ENCODE measurements at regions not wholly inside any gene's neighbourhood (a gene's known extent, or its start where the extent isn't known, plus 50 kb on each side); places are given as distances from the start of the nearest gene placed in this dataset.

DNA sequence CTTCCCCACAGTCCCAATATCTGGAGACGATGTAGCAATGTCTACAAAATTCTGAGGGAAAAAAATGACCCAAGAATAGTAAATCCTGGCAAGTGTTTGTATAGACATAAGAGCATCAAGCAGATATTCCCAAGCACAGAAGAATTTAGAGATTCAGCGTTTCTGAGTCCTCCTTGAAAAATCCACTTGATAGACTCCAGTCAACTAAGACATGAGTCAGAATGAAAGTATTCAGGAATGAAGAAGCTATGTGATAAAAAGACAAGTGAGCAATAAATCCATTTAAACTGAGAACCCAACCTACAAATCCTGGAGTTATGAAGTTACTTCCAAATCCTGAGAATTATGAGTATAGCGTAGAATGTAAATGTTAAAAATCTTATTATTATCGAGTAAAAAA lies 86.1 kb upstream of the NPY start:
- no peaks in the 10 kb centered on the region for H3K4me1 Mint-ChIP-seq

DNA sequence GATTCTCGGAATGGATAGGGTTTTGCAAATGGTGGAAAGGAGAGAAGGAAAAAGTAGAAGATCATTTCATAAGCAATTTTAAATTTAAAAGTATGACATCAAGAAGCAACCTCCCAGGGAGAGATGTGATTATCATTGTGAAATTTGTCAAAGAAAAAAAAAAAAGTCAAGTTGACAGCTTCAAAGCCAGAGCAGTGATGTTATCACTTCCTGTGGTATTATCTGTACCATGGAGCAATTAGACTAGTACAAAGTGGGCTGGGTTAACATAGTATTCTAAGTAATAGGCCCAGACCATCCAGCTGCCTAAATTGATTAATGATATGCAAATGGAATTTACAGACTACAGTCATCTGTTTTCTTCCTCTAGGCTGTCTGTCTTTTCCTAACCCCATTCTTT lies 84.0 kb upstream of the NPY start:
- H3K36me3 Mint-ChIP-seq = no peaks in the 10 kb centered on the region
- DNase-seq (ENCODE audit: low spot score in 2 of 2) (no peak), ATAC-seq (no peak)
- H3K4me3 Mint-ChIP-seq = no peak overlapping the region
- no peaks in the 10 kb centered on the region for H3K9me3 Mint-ChIP-seq
- H3K27ac Mint-ChIP-seq = no peak overlapping the region
- no peaks in the 10 kb centered on the region for H3K4me1 Mint-ChIP-seq

More for the DNA sequence above, 86.1 kb upstream of the NPY start:
- Mint-ChIP-seq H3K27ac (no peak overlapping the region), H3K4me3 (no peak overlapping the region), H3K9me3 (no peaks in the 10 kb centered on the region), H3K36me3 (no peaks in the 10 kb centered on the region)
- no peak for ATAC-seq
- DNase-seq (ENCODE audit: low spot score in 2 of 2) = no peak

DNA sequence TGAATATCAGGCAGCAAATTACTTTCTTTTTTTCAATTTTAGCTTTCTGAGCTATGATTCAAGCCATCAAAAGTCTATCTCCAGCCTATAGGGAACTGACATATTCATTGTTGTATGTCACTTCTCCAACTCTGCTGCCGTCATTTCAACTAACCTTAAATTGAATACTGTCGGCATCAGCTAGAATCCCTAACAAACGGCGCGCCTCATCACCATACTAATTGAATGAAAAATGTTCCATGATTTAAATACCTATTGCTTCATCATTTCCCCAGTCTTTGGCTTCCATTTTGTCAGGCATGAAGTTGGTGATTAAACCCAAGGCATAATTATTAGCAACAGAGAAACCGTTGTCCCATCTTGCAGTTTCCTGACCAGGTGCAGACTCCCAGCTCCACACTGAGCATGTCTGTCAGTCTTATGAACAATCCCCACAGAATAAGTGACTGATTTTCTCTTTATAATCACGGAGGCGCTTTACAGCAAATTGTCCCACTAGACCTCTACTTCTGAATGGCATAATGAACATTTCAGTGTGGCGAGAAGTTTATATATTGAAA lies 83.5 kb upstream of the NPY start:
- H3K27ac Mint-ChIP-seq = no peak overlapping the region
- no peak overlapping the region for H3K4me3 Mint-ChIP-seq
- no peaks in the 10 kb centered on the region for H3K9me3 Mint-ChIP-seq
- H3K4me1 Mint-ChIP-seq = no peaks in the 10 kb centered on the region
- no peak for DNase-seq (ENCODE audit: low spot score in 2 of 2)
- no peaks in the 10 kb centered on the region for H3K36me3 Mint-ChIP-seq
- no peak for ATAC-seq

DNA sequence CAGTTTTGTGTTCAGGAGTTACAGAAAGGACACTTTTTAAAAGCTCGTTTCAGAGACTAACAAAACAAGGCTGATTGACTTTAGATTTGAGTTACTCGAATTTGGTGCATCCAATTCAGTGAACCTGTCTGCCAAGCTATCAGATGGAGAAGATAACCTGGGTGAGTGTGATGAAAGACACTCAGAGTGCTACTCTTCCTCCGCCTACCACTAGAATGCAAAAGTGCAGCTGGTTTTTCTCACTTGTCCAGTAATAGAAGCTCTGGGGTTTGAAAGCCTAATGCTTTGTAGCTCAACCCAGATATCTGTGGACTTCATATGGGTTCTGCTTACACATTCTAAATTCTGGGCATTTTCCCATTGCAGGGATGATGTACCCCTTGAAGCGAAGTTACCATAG lies 82.8 kb upstream of the NPY start:
- Mint-ChIP-seq H3K27ac (no peak overlapping the region), H3K36me3 (no peaks in the 10 kb centered on the region), H3K4me1 (no peaks in the 10 kb centered on the region)

DNA sequence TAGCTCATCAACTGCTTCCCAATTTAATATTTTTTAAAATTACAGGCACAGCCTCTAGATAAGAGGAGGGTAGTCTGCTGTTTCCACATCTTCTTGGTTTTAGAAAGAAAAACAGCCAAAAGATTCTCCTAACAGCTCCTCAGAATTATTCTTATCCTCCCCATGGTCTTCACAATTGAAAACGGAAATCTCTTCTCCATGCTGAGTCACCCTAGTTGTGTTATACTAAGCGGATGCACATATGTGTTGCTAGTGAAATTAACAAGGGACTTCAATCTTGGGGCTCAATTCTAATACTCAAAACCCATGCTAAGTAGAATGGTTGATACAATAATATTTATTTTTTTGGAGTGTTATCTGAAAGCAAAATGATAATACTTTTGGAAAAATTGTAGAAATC lies 71.9 kb upstream of the NPY start:
- no peaks in the 10 kb centered on the region for H3K4me1 Mint-ChIP-seq
- ATAC-seq (no peak), DNase-seq (ENCODE audit: low spot score in 2 of 2) (no peak)
- no peak overlapping the region for H3K27ac Mint-ChIP-seq
- no peak overlapping the region for H3K4me3 Mint-ChIP-seq
- no peaks in the 10 kb centered on the region for H3K9me3 Mint-ChIP-seq
- no peaks in the 10 kb centered on the region for H3K36me3 Mint-ChIP-seq

More for the DNA sequence above, 82.8 kb upstream of the NPY start:
- DNase-seq (ENCODE audit: low spot score in 2 of 2) = no peak
- Mint-ChIP-seq H3K4me3 (no peak overlapping the region), H3K9me3 (no peaks in the 10 kb centered on the region)
- ATAC-seq = no peak

DNA sequence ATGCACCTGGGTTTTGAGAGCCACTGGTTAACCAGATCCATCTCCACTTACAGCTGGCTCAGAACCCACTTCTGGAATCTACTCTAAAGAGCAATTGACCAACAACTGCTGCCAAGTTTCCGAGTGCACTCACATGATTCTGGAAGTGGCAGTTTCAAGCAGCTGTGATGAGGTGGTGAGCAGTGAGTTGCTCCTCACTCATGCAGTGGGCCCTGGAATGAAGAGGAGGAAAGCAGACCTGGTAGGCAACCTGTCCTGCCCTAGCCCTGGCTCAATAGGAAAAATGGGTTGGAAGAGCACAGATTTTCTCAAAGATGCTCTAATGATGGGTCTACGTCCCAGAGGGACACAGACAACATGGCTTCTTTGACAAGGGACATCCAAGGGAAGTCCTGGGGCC lies 70.7 kb upstream of the NPY start:
- H3K9me3 Mint-ChIP-seq = no peaks in the 10 kb centered on the region
- no peak for DNase-seq (ENCODE audit: low spot score in 2 of 2)
- no peak overlapping the region for H3K4me3 Mint-ChIP-seq
- H3K4me1 Mint-ChIP-seq = no peaks in the 10 kb centered on the region
- H3K27ac Mint-ChIP-seq = no peak overlapping the region
- no peaks in the 10 kb centered on the region for H3K36me3 Mint-ChIP-seq
- no peak for ATAC-seq

DNA sequence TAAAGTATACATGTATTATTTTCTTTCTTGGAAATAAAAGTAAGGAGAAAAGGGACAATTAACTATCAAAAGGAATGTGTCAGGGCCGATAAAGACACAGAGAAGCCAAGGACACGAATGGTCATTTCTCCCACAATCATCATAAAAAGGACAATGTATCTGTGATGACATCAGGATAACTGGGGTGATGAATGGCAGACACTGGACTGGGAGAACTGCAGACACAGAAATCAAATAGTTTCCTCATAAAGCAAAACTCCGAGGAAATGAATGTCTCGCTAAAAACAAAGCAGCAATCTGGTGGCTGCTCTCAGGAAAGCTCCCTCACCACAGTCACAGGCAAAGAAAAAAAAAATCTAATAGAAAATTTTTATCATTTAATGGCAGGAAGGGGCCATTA lies 69.3 kb upstream of the NPY start:
- ATAC-seq (no peak), DNase-seq (ENCODE audit: low spot score in 2 of 2) (no peak)
- Mint-ChIP-seq H3K4me1 (no peaks in the 10 kb centered on the region), H3K27ac (no peak overlapping the region), H3K36me3 (no peaks in the 10 kb centered on the region), H3K9me3 (no peaks in the 10 kb centered on the region), H3K4me3 (no peak overlapping the region)

DNA sequence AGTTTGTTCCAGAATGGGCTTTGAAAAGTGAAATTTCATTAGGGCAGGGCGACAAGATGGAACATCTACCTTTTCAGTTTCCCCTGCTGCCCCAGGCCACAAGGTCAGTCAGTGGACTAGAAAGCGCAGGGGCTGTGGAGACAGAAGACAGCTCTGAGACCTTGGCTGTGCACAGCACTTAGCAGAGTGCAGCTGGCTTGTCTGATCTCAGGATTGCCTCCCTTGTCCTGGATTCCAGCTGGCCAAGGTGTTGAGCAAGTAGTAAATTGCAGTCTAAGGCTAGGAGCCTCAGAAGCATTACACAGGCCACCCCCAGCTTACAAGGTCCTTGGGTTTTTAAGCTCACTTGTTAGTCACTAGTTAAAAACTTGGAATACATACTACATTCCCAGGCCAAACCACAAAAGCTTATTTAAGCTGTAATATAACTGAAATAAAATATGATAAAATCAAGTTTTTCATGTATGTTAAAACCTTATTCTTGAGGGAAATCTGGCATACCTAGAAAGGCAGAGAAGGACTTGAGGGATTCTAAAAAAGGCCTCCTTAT lies 67.3 kb upstream of the NPY start:
- no peak overlapping the region for H3K27ac Mint-ChIP-seq
- no peaks in the 10 kb centered on the region for H3K4me1 Mint-ChIP-seq
- no peak overlapping the region for H3K4me3 Mint-ChIP-seq
- DNase-seq (ENCODE audit: low spot score in 2 of 2) (no peak), ATAC-seq (no peak)
- no peaks in the 10 kb centered on the region for H3K9me3 Mint-ChIP-seq
- H3K36me3 Mint-ChIP-seq = no peaks in the 10 kb centered on the region

DNA sequence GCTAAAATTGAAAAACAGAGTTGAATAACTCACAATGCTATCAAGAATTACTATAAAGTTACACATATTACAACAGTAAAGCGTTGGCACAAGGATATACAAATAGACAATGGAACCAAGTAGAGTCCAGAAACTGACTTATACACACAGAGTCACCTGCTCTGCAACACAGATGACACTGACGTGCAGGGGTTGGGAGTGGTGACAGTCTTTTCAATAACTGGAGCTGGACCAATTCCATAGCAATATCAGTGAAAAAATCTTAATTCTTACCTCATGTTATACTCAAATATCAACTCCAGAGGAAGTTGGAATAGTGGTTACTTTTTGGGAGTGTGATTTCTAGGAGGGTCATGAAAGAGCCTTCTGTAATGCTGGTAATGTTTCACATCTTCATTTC lies 62.5 kb upstream of the NPY start:
- Mint-ChIP-seq H3K4me1 (no peaks in the 10 kb centered on the region), H3K27ac (no peak overlapping the region), H3K9me3 (peaks cover 7% of the 10 kb centered on the region), H3K4me3 (no peak overlapping the region), H3K36me3 (no peaks in the 10 kb centered on the region)
- no peak for DNase-seq (ENCODE audit: low spot score in 2 of 2)
- ATAC-seq = no peak

DNA sequence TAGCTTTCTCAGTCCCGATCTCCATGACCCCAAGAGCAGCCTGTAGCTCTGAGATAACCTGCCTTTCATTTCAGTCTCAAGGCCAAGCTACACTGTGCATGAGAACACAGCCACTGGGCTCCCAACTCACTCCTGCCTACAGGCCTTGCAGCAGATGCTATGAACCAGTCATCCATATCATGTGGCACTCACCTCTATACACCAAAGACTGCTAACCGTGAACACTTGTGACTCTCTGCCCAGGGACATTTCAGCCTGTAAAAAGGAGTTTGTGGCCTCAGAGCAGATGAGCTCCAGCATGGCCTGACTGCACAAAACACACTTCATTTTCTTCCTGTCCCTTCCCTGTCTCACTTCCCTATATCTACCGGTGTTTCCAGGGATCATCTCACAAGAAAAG lies 56.9 kb upstream of the NPY start:
- DNase-seq (ENCODE audit: low spot score in 2 of 2) (no peak), ATAC-seq (peak; percentile 60)
- no peaks in the 10 kb centered on the region for H3K36me3 Mint-ChIP-seq
- H3K27ac Mint-ChIP-seq = no peak overlapping the region
- no peak overlapping the region for H3K4me3 Mint-ChIP-seq
- H3K4me1 Mint-ChIP-seq = peaks cover 19% of the 10 kb centered on the region
- peaks cover 7% of the 10 kb centered on the region for H3K9me3 Mint-ChIP-seq

DNA sequence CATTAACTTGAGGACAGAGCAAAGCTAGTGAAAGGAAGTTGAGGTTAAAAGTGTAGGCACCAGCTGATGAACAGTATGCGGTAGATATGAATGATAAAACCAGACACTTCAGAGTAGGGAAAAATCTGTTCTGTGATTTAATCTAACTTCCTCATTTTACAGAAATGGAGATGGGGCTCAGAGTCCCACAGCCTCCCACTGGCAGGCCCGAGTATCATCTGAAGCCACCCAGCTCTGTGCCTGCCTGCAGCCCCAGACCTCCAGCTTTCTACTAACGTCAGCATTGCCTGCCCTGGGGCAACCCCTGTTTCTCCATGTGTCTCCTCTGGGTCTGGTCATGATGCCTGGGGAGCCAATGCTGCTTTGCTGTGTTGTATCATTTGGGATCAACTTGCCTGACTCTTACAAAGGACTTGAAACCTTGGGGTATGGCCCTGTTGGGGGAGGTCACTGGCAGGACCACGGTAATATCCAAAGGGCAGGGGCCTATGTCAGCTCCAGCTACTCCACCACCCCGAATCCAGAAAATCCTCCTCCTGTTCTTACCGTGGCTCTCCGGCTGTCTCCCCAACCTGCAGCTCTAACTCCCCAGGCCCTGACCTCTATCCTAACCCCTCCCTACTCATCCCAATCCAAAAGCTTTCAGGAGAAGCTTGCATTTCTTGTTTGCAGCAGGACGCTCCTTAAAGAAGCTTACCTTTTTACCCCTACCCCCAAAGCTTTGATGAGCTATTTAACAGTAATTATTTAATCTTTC lies 56.2 kb upstream of the NPY start:
- DNase-seq (ENCODE audit: low spot score in 2 of 2) = no peak
- Mint-ChIP-seq H3K36me3 (no peaks in the 10 kb centered on the region), H3K27ac (no peak overlapping the region), H3K9me3 (peaks cover 7% of the 10 kb centered on the region), H3K4me3 (no peak overlapping the region), H3K4me1 (peaks cover 19% of the 10 kb centered on the region)
- peak; percentile 63 for ATAC-seq

DNA sequence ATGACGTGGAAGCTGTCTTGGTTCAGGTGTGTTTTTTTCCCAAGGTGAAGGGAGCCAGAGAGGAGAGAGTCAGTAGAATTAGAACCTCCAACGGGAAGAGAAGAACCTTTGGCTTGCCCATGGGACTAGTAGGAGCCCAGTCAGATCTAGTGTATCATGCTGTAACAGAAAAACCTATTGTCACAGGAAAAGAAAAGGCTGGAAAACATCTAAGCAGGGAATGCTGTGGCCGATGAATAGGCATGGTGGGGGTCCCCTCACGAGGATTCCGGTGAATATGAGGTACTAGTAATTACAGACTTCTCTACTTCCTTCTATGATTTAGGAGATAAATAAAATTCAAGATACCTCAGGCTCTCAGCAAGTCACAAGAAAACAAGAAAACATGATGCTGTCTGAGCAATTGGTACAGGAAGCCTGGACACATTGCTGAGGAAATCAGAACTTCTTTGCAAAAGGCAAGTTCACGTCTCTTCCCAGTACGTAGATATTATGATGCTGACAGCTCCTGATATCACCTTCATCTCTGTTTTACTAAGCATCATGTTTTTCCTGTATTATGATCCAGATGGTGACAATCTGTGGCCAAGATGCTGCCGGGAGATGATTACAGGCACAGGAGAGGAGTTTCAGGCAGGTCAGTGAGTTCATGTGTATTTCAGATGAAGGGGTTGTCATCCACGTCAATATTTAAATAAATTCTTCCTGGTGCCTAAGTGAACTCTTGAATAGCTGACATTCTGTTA lies 54.3 kb upstream of the NPY start:
- DNase-seq (ENCODE audit: low spot score in 2 of 2) (no peak), ATAC-seq (no peak)
- Mint-ChIP-seq H3K4me3 (no peak overlapping the region), H3K36me3 (no peaks in the 10 kb centered on the region), H3K27ac (no peak overlapping the region), H3K9me3 (no peaks in the 10 kb centered on the region), H3K4me1 (peaks cover 19% of the 10 kb centered on the region)

DNA sequence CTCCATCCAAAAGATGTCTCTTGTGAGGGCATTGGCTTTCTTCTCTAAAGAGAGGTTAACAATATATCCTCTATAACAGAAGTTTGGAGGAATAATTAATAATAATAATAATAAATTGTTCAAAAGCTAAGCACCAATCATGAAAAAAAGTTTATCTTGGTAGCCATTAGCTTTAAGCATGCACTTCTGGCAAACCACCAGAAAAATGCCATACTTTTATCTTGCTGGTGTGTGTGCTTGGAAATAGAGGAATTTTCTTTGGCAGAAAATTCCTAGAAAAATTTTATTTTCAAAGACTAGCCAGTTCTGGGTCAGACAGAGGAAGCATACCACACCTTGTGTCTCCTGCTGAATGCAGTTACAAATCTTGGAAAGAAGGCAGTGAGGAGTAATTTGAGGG lies 52.5 kb upstream of the NPY start:
- no peaks in the 10 kb centered on the region for H3K9me3 Mint-ChIP-seq
- no peak overlapping the region for H3K27ac Mint-ChIP-seq
- H3K4me1 Mint-ChIP-seq = peaks cover 19% of the 10 kb centered on the region
- DNase-seq (ENCODE audit: low spot score in 2 of 2) (no peak), ATAC-seq (no peak)
- H3K4me3 Mint-ChIP-seq = no peak overlapping the region
- H3K36me3 Mint-ChIP-seq = no peaks in the 10 kb centered on the region

DNA sequence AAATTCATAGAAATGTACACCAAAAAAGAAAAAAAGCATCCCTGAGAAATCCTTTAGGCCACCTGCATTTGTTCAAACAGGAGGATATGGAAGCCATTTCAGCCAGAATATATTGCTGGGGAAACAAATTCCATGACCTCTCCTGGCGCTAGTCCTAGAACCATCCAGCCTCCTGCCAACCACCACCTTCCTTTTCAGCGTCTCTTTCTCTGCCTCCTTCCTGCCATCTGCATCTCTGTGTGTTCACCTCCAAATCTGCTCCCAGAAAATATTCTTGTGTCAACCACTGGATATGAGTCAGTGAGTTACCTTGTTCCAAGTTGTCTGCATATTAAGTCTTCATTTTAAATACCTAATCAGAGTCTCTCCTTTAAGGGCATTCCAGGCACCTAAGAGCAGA lies 50.6 kb upstream of the NPY start:
- H3K9me3 Mint-ChIP-seq = no peaks in the 10 kb centered on the region
- ATAC-seq (no peak), DNase-seq (ENCODE audit: low spot score in 2 of 2) (no peak)
- H3K4me1 Mint-ChIP-seq = peaks cover 1% of the 10 kb centered on the region
- no peak overlapping the region for H3K4me3 Mint-ChIP-seq
- H3K27ac Mint-ChIP-seq = no peak overlapping the region
- H3K36me3 Mint-ChIP-seq = no peaks in the 10 kb centered on the region
